ENCODE measurements at regions not wholly inside any gene's neighbourhood (a gene's known extent, or its start where the extent isn't known, plus 50 kb on each side); places are given as distances from the start of the nearest gene placed in this dataset.

GRCh38 chr11:92846491-92847125 is 122.8 kb upstream of the MTNR1B start:
- TF ChIP-seq CTCF (IDR thresholded peaks at IDR 0.05; ENCODE audit: poor library complexity, severe bottlenecking) (no peak), SMC3 (conservative IDR thresholded peaks at IDR 0.05; ENCODE audit: poor library complexity) (no peak), POLR2AphosphoS5 (IDR thresholded peaks at IDR 0.05) (no peak), EP300 (conservative IDR thresholded peaks at IDR 0.05; ENCODE audit: poor library complexity, severe bottlenecking) (no peak), EZH2 (IDR thresholded peaks at IDR 0.05; ENCODE audit: borderline replicate concordance, insufficient read depth, low read length, poor library complexity, severe bottlenecking) (no peak), RAD21 (conservative IDR thresholded peaks at IDR 0.05) (no peak), REST (IDR thresholded peaks at IDR 0.05; ENCODE audit: borderline replicate concordance) (no peak)

Measured in neural cell (in vitro differentiated cells).